B cell (primary cell): ENCODE measurements at regions not wholly inside any gene's neighbourhood (a gene's known extent, or its start where the extent isn't known, plus 50 kb on each side); places are given as distances from the start of the nearest gene placed in this dataset.

Experiments used
- CTCF ChIP-seq: fragments of 200-600 bp; IDR thresholded peaks from one replicate; pipeline ENCODE4 v1.8.0; 2022; ENCODE audit warnings: antibody characterized with exemption, mild to moderate bottlenecking
- EZH2 ChIP-seq: IDR thresholded peaks from 2 replicates; pipeline ENCODE4 v1.6.1; 2012; ENCODE audit warnings: borderline replicate concordance, low read depth, mild to moderate bottlenecking, moderate library complexity, low read length; ENCODE audit not compliant: insufficient read depth, poor library complexity, severe bottlenecking

- no peak for TF ChIP-seq CTCF
- no peak for TF ChIP-seq EZH2
Observed at GRCh38 chr2:176633754-176634153, 364.5 kb downstream of the MTX2 start.
